Activated CD4-positive, alpha-beta T cell treated with anti-CD3 and anti-CD28 coated beads for 36 hours (primary cell): ENCODE measurements at regions not wholly inside any gene's neighbourhood (a gene's known extent, or its start where the extent isn't known, plus 50 kb on each side); places are given as distances from the start of the nearest gene placed in this dataset.

Source experiments
- ATAC-seq: fragments of 200-7000 bp; cut with Tn5 transposase; one replicate; pipeline ENCODE4 v1.10.0; 2021; ENCODE audit warnings: mild to moderate bottlenecking, moderate library complexity
- CTCF ChIA-PET: fragments of 350-600 bp; sonication (Branson Sonifier 250); formaldehyde crosslinking; loops from one replicate; lab custom pipeline; 2021; ENCODE audit warnings: antibody characterized with exemption; lab: Charles Lee
- POLR2A ChIA-PET: fragments of 350-600 bp; sonication (Branson Sonifier 250); formaldehyde crosslinking; loops from one replicate; lab custom pipeline; 2021; ENCODE audit warnings: antibody characterized with exemption, inconsistent platforms; lab: Charles Lee
- DNase-seq: peaks from one replicate; pipeline ENCODE4 v3.0.0-alpha.2; 2020
- H3K27ac Mint-ChIP-seq: one replicate; pipeline ENCODE4 v1.8.0; 2021; ENCODE audit warnings: mixed read lengths
- H3K27me3 Mint-ChIP-seq: one replicate; pipeline ENCODE4 v1.8.0; 2021; ENCODE audit warnings: mixed read lengths
- H3K36me3 Mint-ChIP-seq: one replicate; pipeline ENCODE4 v1.8.0; 2021; ENCODE audit warnings: low read depth, mixed read lengths
- H3K4me1 Mint-ChIP-seq: one replicate; pipeline ENCODE4 v1.8.0; 2021; ENCODE audit warnings: mixed read lengths
- H3K4me3 Mint-ChIP-seq: one replicate; pipeline ENCODE4 v1.8.0; 2021; ENCODE audit warnings: mild to moderate bottlenecking, moderate library complexity, mixed read lengths
- H3K9me3 Mint-ChIP-seq: one replicate; pipeline ENCODE4 v1.8.0; 2021; ENCODE audit warnings: low read depth, mixed read lengths
- intact Hi-C, 2 experiments: fragments of 100-400 bp; cut with DNase I in 1 of 2; cut with micrococcal nuclease in 1 of 2; formaldehyde crosslinking; loops; one replicate each; pipeline versions ENCODE4 v1.14.2 to v1.15.1; 2022 to 2024; cut with DNase I, micrococcal nuclease

DNA sequence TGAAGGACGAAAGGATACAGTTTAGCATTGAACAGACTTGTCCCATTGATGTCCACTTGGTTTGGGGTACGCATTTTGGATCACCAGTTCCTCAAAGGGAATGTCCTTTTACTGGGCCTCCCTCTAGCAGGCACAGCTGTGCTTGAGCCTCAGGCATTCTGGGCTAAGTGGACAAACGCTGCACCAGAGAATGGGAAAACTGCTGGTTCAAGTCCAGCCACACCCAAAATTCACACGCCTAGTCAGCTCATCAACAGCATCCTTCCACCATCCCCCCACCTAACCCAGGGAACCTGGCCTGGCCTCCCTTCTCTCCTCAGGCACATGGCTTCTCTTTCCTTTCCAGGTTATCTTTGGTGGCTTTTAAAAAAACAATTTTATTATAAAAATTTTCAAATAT is 59.1 kb upstream of the ALDH1A3 start:
- peaks cover 8% of the 10 kb centered on the region for H3K9me3 Mint-ChIP-seq
- H3K4me3 Mint-ChIP-seq: no peak overlapping the region
- H3K36me3 Mint-ChIP-seq: peaks cover 5% of the 10 kb centered on the region
- DNase-seq (no peak), ATAC-seq (no peak)
- H3K27ac Mint-ChIP-seq: no peak overlapping the region
- intact Hi-C loops: no loop called here
- POLR2A ChIA-PET: no interaction called here
- H3K4me1 Mint-ChIP-seq: peaks cover 3% of the 10 kb centered on the region
- H3K27me3 Mint-ChIP-seq: peaks cover 37% of the 10 kb centered on the region
- CTCF ChIA-PET: interaction anchor here (0.7 kb wide), 1 partner anchor 25 kb away, joined by 4 read pairs; no protein-coding TSS in a partner anchor

DNA sequence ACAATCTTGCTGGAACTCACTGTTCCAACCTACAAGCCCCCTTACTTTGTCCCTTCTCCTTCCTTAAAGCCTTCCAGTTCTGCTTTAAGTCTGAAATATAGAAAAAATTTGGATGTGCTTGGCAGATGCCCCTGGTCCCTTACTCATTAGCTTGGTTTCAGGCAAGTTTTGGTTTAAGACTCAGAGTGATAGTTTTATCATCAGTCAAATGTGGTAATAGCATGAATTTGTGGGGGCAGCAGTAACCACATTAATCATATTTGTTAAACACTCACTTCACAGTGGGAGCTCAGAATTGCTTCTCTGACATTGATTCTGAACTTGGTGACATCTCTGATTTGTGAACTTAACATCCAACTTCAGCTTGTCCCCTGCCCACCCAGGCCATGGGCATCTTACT is 58.3 kb upstream of the ALDH1A3 start:
- ATAC-seq (peak; percentile 81), DNase-seq (no peak)
- H3K36me3 Mint-ChIP-seq: peaks cover 2% of the 10 kb centered on the region
- peaks cover 42% of the 10 kb centered on the region for H3K27me3 Mint-ChIP-seq
- CTCF ChIA-PET: interaction anchor here (1.0 kb wide), 1 partner anchor 25 kb away, joined by 3 read pairs; no protein-coding TSS in a partner anchor
- H3K27ac Mint-ChIP-seq: no peak overlapping the region
- H3K4me1 Mint-ChIP-seq: peaks cover 3% of the 10 kb centered on the region
- H3K9me3 Mint-ChIP-seq: peaks cover 2% of the 10 kb centered on the region
- intact Hi-C loops: no loop called here
- POLR2A ChIA-PET: no interaction called here
- no peak overlapping the region for H3K4me3 Mint-ChIP-seq

GRCh38 chr15:100824211-100824610 is 55.4 kb upstream of the ALDH1A3 start:
- no peak for DNase-seq
- Mint-ChIP-seq H3K4me1 (peaks cover 3% of the 10 kb centered on the region), H3K36me3 (no peaks in the 10 kb centered on the region), H3K9me3 (no peaks in the 10 kb centered on the region), H3K27ac (no peak overlapping the region), H3K27me3 (peaks cover 36% of the 10 kb centered on the region), H3K4me3 (no peak overlapping the region)
- POLR2A ChIA-PET: no interaction called here
- CTCF ChIA-PET: interaction anchor here (0.7 kb wide), 1 partner anchor 465 kb away, joined by 4 read pairs; no protein-coding TSS in a partner anchor
- no peak for ATAC-seq
- intact Hi-C loops: no loop called here

DNA sequence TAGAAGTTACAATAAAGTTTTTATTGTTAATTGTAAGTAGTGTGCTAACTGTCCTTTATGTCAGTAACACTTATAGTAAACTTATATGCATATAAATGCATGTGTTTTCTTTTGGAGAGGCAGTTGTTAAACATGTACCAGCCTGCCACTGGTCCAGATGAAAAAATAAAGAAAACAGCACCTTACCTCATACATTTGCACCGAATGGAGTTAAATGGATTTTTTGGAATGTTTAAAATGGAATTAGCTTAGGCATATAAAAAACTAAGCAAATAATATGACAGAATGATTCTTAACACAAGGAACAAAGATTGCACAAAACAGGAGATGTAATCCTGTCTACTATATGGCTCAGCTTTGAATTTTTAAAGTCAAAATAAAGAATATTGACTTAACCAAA is 50.2 kb upstream of the ALDH1A3 start:
- no peaks in the 10 kb centered on the region for H3K9me3 Mint-ChIP-seq
- no peak overlapping the region for H3K27ac Mint-ChIP-seq
- CTCF ChIA-PET: interaction anchor here (1.6 kb wide), 1 partner anchor 13 kb away, joined by 5 read pairs; no protein-coding TSS in a partner anchor
- no peaks in the 10 kb centered on the region for H3K4me1 Mint-ChIP-seq
- intact Hi-C loops: no loop called here
- no peaks in the 10 kb centered on the region for H3K36me3 Mint-ChIP-seq
- POLR2A ChIA-PET: no interaction called here
- H3K4me3 Mint-ChIP-seq: no peak overlapping the region
- DNase-seq: no peak
- no peak for ATAC-seq
- peaks cover 28% of the 10 kb centered on the region for H3K27me3 Mint-ChIP-seq
